DOHH2 (cell line): ENCODE measurements at regions not wholly inside any gene's neighbourhood (a gene's known extent, or its start where the extent isn't known, plus 50 kb on each side); places are given as distances from the start of the nearest gene placed in this dataset.

Source experiments
- H3F3A ChIP-seq: fragments of 200-600 bp; sonication (generic), shearing (Covaris generic); 2 replicates; pipeline ENCODE4 v1.6.0; 2016; ENCODE audit warnings: antibody characterized with exemption, mild to moderate bottlenecking; ENCODE audit not compliant: control insufficient read depth, insufficient read depth
- H3K27ac ChIP-seq: fragments of 200-600 bp; sonication (generic); 2 replicates; pipeline ENCODE4 v1.5.1; 2014; ENCODE audit warnings: low read depth, mild to moderate bottlenecking, low read length, moderate library complexity
- H3K27me3 ChIP-seq: fragments of 200-600 bp; sonication (generic); 2 replicates; pipeline ENCODE4 v1.6.1; 2014; ENCODE audit warnings: mild to moderate bottlenecking, low read length, mixed read lengths; ENCODE audit not compliant: control insufficient read depth
- H3K36me3 ChIP-seq: fragments of 200-600 bp; sonication (generic); 2 replicates; pipeline ENCODE4 v1.6.1; 2014; ENCODE audit warnings: mild to moderate bottlenecking, low read length, moderate library complexity, mixed read lengths; ENCODE audit not compliant: control insufficient read depth
- H3K4me1 ChIP-seq: fragments of 200-600 bp; sonication (generic); 2 replicates; pipeline ENCODE4 v1.6.1; 2014; ENCODE audit warnings: mild to moderate bottlenecking, low read length, mixed read lengths; ENCODE audit not compliant: control insufficient read depth
- H3K4me2 ChIP-seq: fragments of 200-600 bp; sonication (generic); 2 replicates; pipeline ENCODE4 v1.6.0; 2014; ENCODE audit warnings: mild to moderate bottlenecking, low read length, moderate library complexity
- H3K4me3 ChIP-seq: fragments of 200-600 bp; sonication (generic); 2 replicates; pipeline ENCODE4 v1.5.1; 2014; ENCODE audit warnings: mild to moderate bottlenecking, low read length, mixed read lengths
- H3K79me2 ChIP-seq: fragments of 200-600 bp; sonication (generic); 2 replicates; pipeline ENCODE4 v1.6.1; 2014; ENCODE audit warnings: mild to moderate bottlenecking, low read length, mixed read lengths; ENCODE audit not compliant: control insufficient read depth
- H3K9me2 ChIP-seq: fragments of 200-600 bp; sonication (generic); replicated peaks from 2 replicates; pipeline ENCODE4 v1.6.1; 2014; ENCODE audit warnings: mild to moderate bottlenecking, low read length, mixed read lengths; ENCODE audit not compliant: control insufficient read depth
- H3K9me3 ChIP-seq: fragments of 200-600 bp; sonication (generic); 2 replicates; pipeline ENCODE4 v1.6.1; 2014; ENCODE audit warnings: antibody characterized with exemption, low read length, mixed read lengths; ENCODE audit not compliant: control insufficient read depth, insufficient read depth
- H4K20me1 ChIP-seq: fragments of 200-600 bp; sonication (generic); 2 replicates; pipeline ENCODE4 v1.6.0; 2014; ENCODE audit warnings: low read depth, mild to moderate bottlenecking, antibody characterized with exemption, low read length, moderate library complexity; ENCODE audit not compliant: control insufficient read depth, insufficient read depth
- CTCF ChIP-seq: fragments of 200-600 bp; sonication (generic); IDR thresholded peaks from one replicate; pipeline ENCODE4 v1.5.1; 2014; ENCODE audit warnings: antibody characterized with exemption, mild to moderate bottlenecking, low read depth, low read length; ENCODE audit not compliant: poor library complexity, severe bottlenecking
- EZH2phosphoT487 ChIP-seq: fragments of 200-600 bp; sonication (generic); IDR thresholded peaks from 2 replicates; pipeline ENCODE4 v1.6.1; 2017; ENCODE audit warnings: borderline replicate concordance, mild to moderate bottlenecking, antibody characterized with exemption, low read length, moderate library complexity, mixed read lengths

- Histone ChIP-seq H3K9me3 (no peaks in the 10 kb centered on the region), H3K4me2 (no peak overlapping the region), H3F3A (no peaks in the 10 kb centered on the region), H3K27me3 (peaks cover 3% of the 10 kb centered on the region; the same call in 1 of the 2 replicates), H3K9me2 (no peaks in the 10 kb centered on the region), H3K79me2 (no peaks in the 10 kb centered on the region), H3K4me3 (no peak overlapping the region), H4K20me1 (no peaks in the 10 kb centered on the region), H3K36me3 (no peaks in the 10 kb centered on the region), H3K4me1 (no peaks in the 10 kb centered on the region), H3K27ac (no peak overlapping the region)
- TF ChIP-seq CTCF (no peak), EZH2phosphoT487 (no peak)
Measured at GRCh38 chr15:62567501-62567900, 402.4 kb upstream of the C2CD4B start.

- H3K27me3 ChIP-seq = peaks cover 3% of the 10 kb centered on the region; the same call in 1 of the 2 replicates
- no peaks in the 10 kb centered on the region for H4K20me1 ChIP-seq
- TF ChIP-seq EZH2phosphoT487 (no peak), CTCF (no peak)
- H3F3A ChIP-seq = no peaks in the 10 kb centered on the region
- H3K79me2 ChIP-seq = no peaks in the 10 kb centered on the region
- H3K9me2 ChIP-seq = no peaks in the 10 kb centered on the region
- no peaks in the 10 kb centered on the region for H3K4me1 ChIP-seq
- H3K36me3 ChIP-seq = no peaks in the 10 kb centered on the region
- no peak overlapping the region for H3K27ac ChIP-seq
- H3K4me3 ChIP-seq = no peak overlapping the region
- no peak overlapping the region for H3K4me2 ChIP-seq
- no peaks in the 10 kb centered on the region for H3K9me3 ChIP-seq
Measured at GRCh38 chr15:62568004-62568403, 402.9 kb upstream of the C2CD4B start.

GRCh38 chr15:62568702-62569101 lies 403.6 kb upstream of the C2CD4B start:
- H3K36me3 ChIP-seq = no peaks in the 10 kb centered on the region
- no peak overlapping the region for H3K4me2 ChIP-seq
- H3K79me2 ChIP-seq = no peaks in the 10 kb centered on the region
- H3K9me2 ChIP-seq = no peaks in the 10 kb centered on the region
- TF ChIP-seq CTCF (no peak), EZH2phosphoT487 (no peak)
- H3F3A ChIP-seq = no peaks in the 10 kb centered on the region
- no peak overlapping the region for H3K27ac ChIP-seq
- H3K27me3 ChIP-seq = peaks cover 3% of the 10 kb centered on the region; the same call in 1 of the 2 replicates
- H3K4me1 ChIP-seq = no peaks in the 10 kb centered on the region
- H3K9me3 ChIP-seq = no peaks in the 10 kb centered on the region
- H4K20me1 ChIP-seq = no peaks in the 10 kb centered on the region
- no peak overlapping the region for H3K4me3 ChIP-seq
